NCI-H146 (cell line): ENCODE measurements at regions not wholly inside any gene's neighbourhood (a gene's known extent, or its start where the extent isn't known, plus 50 kb on each side); places are given as distances from the start of the nearest gene placed in this dataset.
"Not testable (repeated sequence)": the region's sequence is repeated elsewhere in the genome, so short reads cannot be mapped to it uniquely, and the experiment has no call there.

ENCODE experiments used
- DNase-seq: peaks from one replicate; lab custom pipeline; 2025; lab: John Stamatoyannopoulos, UW

DNA sequence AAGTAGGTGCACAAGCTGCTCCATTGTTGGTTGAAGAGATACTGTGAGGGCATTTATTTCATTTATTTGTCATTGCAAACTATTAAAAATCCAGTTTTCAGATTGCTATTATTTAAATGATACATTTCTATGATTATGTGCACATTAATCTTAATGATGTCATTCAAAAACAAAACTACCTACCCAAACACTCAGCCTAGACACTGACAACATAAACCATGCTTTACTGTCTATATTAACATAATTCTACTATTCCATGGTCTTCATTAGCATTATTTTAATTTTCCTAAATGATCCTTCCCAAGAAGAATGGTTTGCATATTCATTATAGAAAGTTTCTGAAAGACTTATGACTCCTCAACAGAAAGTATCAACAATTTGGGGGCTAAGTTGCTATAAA lies 813.0 kb upstream of the SLITRK5 start:
- no peak for DNase-seq

DNA sequence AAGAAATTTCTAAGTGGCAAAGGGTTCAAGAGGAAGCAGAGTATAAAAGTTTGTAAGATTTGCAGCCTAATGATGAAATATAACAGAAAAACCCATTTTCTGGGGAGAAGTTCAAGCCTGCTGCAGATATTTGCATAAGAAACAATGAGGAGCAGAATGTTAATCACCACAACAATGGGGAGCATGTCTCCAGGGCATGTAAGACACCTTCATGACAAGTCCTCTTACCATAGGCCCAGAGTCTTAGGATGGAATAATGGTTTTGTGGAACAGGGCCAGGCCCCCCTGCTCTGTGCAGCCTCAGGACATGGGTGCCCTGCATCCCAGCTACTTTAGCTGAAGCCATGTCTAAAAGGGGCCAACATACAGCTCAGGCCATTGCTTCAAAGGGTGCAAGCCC lies 809.0 kb upstream of the SLITRK5 start:
- DNase-seq, result no peak

DNA sequence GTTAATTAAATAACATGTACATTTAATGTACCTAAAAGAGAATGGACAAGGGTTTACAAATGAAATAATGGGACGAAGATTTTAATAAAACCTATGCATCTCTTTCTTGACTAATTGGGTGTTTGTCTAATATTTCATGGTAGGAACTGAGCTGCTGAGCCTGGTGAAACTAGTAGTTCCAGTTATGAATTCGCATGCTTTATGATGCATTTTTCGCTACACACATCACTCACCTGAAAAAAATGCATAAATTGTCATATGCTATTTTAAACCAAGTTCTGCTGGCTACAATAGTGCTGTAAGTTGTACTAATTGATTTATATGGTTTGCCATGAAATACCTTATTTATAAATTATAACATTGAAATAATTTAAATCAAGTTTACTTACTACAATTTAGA lies 806.8 kb upstream of the SLITRK5 start:
- DNase-seq, result no peak

GRCh38 chr13:86870444-86870843 lies 800.7 kb upstream of the SLITRK5 start:
- peak; percentile 15 for DNase-seq

DNA sequence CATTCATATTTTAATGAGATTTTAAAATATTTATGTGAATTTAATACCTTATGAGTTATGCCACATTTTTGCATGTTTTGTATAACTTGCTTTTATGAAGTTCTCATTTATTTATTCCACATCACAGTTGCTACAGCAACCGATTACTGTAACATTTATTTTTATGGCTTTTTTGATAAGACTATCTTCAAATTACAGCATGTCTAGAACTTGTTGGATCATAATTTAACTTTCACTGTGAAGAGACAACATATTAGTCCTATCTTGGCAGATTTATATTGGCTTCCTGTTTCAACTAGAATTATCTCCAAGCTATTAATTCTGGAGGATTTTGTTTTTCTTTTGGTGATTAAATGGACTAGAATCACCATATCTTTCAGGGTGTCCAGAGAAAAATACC lies 793.7 kb upstream of the SLITRK5 start:
- no peak for DNase-seq

DNA sequence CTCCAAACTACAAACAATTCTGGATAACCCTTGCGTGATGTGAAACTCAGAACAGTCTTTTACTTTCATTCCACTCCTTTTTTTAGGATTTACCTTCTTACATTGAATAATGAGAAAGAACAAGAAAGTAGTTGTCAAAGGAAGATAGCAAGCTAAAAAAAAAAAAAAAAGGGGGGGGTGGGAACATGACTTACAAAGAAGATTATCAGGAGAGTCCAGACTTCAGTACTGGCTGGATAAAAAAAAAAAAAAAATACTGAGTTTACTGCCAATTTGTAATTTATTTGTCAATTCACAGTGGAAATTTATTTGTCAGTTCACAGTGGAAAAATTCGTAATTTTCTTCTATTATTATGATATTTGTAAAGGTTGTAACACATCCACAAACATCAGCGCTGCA lies 792.4 kb upstream of the SLITRK5 start:
- no peak for DNase-seq

GRCh38 chr13:86881390-86881789 lies 789.8 kb upstream of the SLITRK5 start:
- DNase-seq, result no peak

GRCh38 chr13:86882107-86882506 lies 789.1 kb upstream of the SLITRK5 start:
- DNase-seq, result peak; percentile 15

- DNase-seq, result no peak
Measured at GRCh38 chr13:86882835-86883234, 788.3 kb upstream of the SLITRK5 start.

- DNase-seq, result no peak
Measured at GRCh38 chr13:86892330-86892729, 778.8 kb upstream of the SLITRK5 start.

- no peak for DNase-seq
Measured at GRCh38 chr13:86900906-86901305, 770.3 kb upstream of the SLITRK5 start.

DNA sequence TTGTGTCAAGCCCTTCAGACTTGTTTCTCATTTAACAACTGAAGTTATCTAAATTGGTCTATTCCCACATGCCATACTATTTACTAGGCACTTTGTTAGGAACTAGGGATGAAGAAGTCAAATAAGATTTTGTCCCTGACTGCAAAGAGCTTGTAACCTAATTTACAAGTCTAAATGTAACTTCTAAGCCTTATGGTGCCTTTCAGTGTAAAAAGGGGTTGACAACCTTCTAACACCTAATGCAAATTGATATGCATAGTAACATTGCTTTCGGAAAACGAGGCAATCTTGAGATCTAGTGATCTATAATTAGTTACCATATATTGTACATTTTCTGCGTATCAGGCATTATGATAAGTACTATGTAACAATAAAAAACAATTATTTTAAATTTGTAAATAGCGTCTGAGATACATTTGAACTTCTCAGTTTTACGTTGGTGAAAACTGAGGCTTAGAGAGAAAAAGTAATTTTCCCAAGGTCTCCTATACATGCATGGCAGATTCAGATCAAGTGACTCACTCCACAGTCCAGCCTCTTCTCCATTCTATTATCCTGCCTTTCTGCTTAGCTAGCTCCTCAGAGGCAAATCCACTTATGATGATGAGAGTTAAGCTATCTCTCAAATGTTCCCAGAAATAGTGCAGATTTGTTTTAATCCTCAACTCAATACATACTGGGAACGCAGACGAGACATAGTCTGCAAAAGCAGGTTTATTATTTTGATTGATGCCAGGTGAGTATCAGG lies 764.9 kb upstream of the SLITRK5 start:
- DNase-seq, result no peak

GRCh38 chr13:86907156-86907555 lies 764.0 kb upstream of the SLITRK5 start:
- DNase-seq, result no peak

DNA sequence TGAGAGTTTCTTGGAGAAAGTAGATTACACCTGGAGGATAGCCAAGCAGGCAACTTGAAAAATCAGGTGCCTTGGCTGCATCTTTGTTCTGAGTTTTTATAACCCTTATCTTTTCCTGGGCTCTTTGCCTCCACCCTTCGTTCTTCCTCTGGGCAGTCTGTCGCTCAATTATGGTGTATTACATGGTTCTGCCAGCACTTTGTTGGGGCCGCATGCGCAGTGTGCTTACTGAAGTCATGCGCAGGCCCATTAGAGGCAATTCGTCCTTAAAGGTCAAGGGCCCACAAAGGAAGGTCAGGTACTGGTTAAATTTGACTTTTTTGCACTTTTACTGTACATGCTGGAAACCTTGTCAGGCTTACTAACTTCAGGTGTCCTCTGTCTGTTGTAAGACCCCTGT lies 761.9 kb upstream of the SLITRK5 start:
- DNase-seq, result no peak

- DNase-seq, result no peak
Measured at GRCh38 chr13:86914757-86915156, 756.4 kb upstream of the SLITRK5 start.

DNA sequence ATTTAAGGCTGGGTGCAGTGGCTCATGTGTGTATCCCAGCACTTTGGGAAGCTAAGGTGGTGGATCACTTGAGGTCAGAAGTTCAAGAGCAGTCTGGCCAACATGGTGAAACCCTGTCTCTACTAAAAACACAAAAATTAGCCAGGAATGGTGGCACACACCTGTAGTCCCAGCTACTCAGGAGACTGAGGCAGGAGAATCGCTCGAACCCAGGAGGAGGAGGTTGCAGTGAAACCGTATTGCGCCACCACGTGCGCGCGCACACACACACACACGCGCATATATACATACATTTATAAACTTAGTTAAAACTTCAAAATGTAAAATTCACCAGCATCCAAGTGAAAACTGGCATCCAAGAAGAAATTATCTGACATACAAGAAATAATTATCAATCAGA lies 753.7 kb upstream of the SLITRK5 start:
- not testable (repeated sequence) for DNase-seq

DNA sequence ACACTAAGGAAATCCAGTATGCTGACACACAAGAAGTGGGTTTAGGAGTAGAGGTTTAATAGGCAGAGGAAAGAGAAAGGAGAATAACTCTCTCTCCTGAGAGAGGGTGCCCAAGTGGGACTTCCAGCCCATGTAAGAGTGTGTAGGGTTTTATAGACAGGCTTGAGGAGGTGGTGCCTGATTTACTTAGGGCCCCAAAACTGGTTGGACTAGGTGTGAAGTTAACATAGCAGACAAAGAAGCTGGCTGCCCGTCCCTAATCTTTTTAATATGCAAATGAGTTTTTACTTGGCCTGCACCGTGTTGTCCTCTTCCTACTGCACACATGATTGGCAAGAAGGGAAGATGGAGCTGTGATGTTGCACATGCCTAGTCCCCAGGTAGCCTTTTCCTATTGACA lies 752.5 kb upstream of the SLITRK5 start:
- DNase-seq, result no peak

DNA sequence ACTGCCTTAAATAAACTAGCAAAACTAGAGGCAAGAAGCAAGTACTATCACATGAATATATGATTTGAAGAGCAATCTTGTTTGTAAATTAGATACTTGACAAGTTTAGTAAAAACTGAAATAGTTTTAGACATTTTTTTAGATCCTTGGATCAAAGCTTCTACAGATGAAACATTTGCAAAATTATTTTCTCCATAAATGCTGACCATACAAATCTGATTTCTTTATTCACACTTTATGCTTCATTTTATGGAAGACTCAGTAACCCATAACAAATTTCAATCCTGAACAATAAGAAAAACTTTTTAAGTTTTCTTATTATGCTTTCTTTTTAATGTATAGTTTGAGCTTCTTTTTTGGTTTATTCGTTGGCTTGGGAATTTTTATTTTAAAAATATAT lies 750.2 kb upstream of the SLITRK5 start:
- no peak for DNase-seq

DNA sequence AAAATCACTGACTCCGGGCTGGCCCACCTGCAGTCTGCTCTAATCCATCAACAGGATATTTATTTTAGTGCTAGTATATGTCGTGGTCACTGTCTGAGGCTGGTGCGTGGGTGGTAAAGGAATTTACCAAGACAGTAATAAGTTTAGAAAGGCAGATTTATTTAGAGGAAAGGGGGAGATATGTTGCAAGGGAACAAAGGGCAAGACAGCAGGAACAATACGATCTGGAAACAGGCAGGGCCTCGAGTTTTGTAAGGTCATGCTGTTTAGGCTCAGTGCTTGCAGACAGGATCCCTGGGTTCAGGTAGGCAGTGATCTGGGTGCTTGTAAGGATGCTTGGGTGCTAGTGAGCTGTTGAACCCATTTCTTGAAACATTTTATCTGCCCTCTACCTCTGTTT lies 748.2 kb upstream of the SLITRK5 start:
- no peak for DNase-seq

- DNase-seq, result not testable (repeated sequence)
Measured at GRCh38 chr13:86926916-86927315, 744.3 kb upstream of the SLITRK5 start.

- no peak for DNase-seq
Measured at GRCh38 chr13:86932776-86933334, 738.3 kb upstream of the SLITRK5 start.

- no peak for DNase-seq
Measured at GRCh38 chr13:86933676-86934075, 737.5 kb upstream of the SLITRK5 start.

- no peak for DNase-seq
Measured at GRCh38 chr13:86937316-86937715, 733.9 kb upstream of the SLITRK5 start.

DNA sequence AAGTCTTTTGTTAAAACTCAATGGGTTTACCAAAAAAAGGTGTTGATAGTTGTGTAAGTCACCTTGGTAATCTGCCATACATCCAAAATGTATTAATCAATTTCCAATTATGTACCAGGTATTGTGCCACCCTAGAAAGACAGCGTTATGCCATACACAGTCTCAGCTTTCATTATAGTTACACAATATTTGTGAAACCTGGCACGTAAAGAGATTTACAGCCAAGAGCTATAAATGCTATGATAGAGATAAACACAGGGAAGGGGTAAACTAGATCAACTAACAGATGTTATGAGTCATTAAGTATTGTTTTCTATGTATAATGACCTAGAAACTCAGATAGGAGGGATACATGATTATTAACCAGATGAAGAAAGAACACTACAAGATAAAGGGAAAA lies 725.6 kb upstream of the SLITRK5 start:
- no peak for DNase-seq
